SJSA1 (cell line): ENCODE measurements at regions not wholly inside any gene's neighbourhood (a gene's known extent, or its start where the extent isn't known, plus 50 kb on each side); places are given as distances from the start of the nearest gene placed in this dataset.
"Not testable (repeated sequence)": the region's sequence is repeated elsewhere in the genome, so short reads cannot be mapped to it uniquely, and the experiment has no call there.

Experiments
- DNase-seq, 2 experiments: peaks; one replicate each; pipeline ENCODE4 v3.0.0-alpha.2; 2015 to 2020; ENCODE audit warnings: low spot score in 2 of 2, low read depth in 1 of 2
- H3K27ac ChIP-seq: fragments of 250-450 bp; sonication (Bioruptor Pico); 2 replicates; pipeline ENCODE4 v1.5.1; 2020; ENCODE audit warnings: mild to moderate bottlenecking, moderate library complexity
- H3K27me3 ChIP-seq: fragments of 250-450 bp; sonication (Bioruptor Pico); replicated peaks from 2 replicates; pipeline ENCODE4 v1.5.1; 2020; ENCODE audit warnings: mild to moderate bottlenecking, moderate library complexity
- H3K36me3 ChIP-seq: fragments of 250-450 bp; sonication (Bioruptor Pico); 2 replicates; pipeline ENCODE4 v1.5.1; 2020; ENCODE audit warnings: mild to moderate bottlenecking
- H3K4me1 ChIP-seq: fragments of 250-450 bp; sonication (Bioruptor Pico); replicated peaks from 2 replicates; pipeline ENCODE4 v1.6.1; 2021; ENCODE audit warnings: mild to moderate bottlenecking
- H3K4me3 ChIP-seq: fragments of 250-450 bp; sonication (Bioruptor Pico); 2 replicates; pipeline ENCODE4 v1.5.1; 2020; ENCODE audit warnings: mild to moderate bottlenecking
- H3K9me3 ChIP-seq: fragments of 250-450 bp; sonication (Bioruptor Pico); replicated peaks from 2 replicates; pipeline ENCODE4 v1.5.1; 2020; ENCODE audit warnings: mild to moderate bottlenecking

GRCh38 chr2:16442971-16443370, 222.7 kb downstream of the CYRIA start:
- Histone ChIP-seq H3K4me3 (no peak overlapping the region), H3K27ac (no peak overlapping the region), H3K36me3 (no peaks in the 10 kb centered on the region), H3K27me3 (no peaks in the 10 kb centered on the region), H3K4me1 (no peaks in the 10 kb centered on the region), H3K9me3 (no peaks in the 10 kb centered on the region)
- no peak for DNase-seq

GRCh38 chr2:16441431-16441830, 224.2 kb downstream of the CYRIA start:
- Histone ChIP-seq H3K4me3 (no peak overlapping the region), H3K36me3 (no peaks in the 10 kb centered on the region), H3K27ac (no peak overlapping the region), H3K9me3 (no peaks in the 10 kb centered on the region), H3K4me1 (no peaks in the 10 kb centered on the region), H3K27me3 (no peaks in the 10 kb centered on the region)
- DNase-seq: no peak

GRCh38 chr2:16440898-16441297, 224.7 kb downstream of the CYRIA start:
- no peak overlapping the region for H3K4me3 ChIP-seq
- no peaks in the 10 kb centered on the region for H3K36me3 ChIP-seq
- DNase-seq: no peak
- H3K27ac ChIP-seq: no peak overlapping the region
- no peaks in the 10 kb centered on the region for H3K27me3 ChIP-seq
- no peaks in the 10 kb centered on the region for H3K4me1 ChIP-seq
- no peaks in the 10 kb centered on the region for H3K9me3 ChIP-seq

- Histone ChIP-seq H3K27me3 (no peaks in the 10 kb centered on the region), H3K9me3 (no peaks in the 10 kb centered on the region), H3K36me3 (no peaks in the 10 kb centered on the region), H3K4me3 (no peak overlapping the region), H3K4me1 (no peaks in the 10 kb centered on the region), H3K27ac (no peak overlapping the region)
- DNase-seq: no peak
These were observed 226.9 kb downstream of the CYRIA start for GRCh38 chr2:16438613-16439321.

- Histone ChIP-seq H3K36me3 (no peaks in the 10 kb centered on the region), H3K27me3 (no peaks in the 10 kb centered on the region), H3K4me3 (no peak overlapping the region), H3K27ac (no peak overlapping the region), H3K4me1 (no peaks in the 10 kb centered on the region), H3K9me3 (no peaks in the 10 kb centered on the region)
- DNase-seq: no peak
These were observed 228.4 kb downstream of the CYRIA start for GRCh38 chr2:16437189-16437588.

GRCh38 chr2:16434393-16434792, 231.2 kb downstream of the CYRIA start:
- Histone ChIP-seq H3K4me3 (no peak overlapping the region), H3K4me1 (no peaks in the 10 kb centered on the region), H3K9me3 (peaks cover 3% of the 10 kb centered on the region; the same call in 1 of the 2 replicates), H3K27ac (no peak overlapping the region), H3K27me3 (no peaks in the 10 kb centered on the region), H3K36me3 (no peaks in the 10 kb centered on the region)
- no peak for DNase-seq

GRCh38 chr2:16430846-16431245, 234.8 kb downstream of the CYRIA start:
- Histone ChIP-seq H3K27ac (no peak overlapping the region), H3K27me3 (no peaks in the 10 kb centered on the region), H3K4me1 (no peaks in the 10 kb centered on the region), H3K4me3 (no peak overlapping the region), H3K9me3 (peaks cover 3% of the 10 kb centered on the region; the same call in 1 of the 2 replicates), H3K36me3 (no peaks in the 10 kb centered on the region)
- DNase-seq: no peak

GRCh38 chr2:16429431-16430145, 236.0 kb downstream of the CYRIA start:
- H3K9me3 ChIP-seq: peaks cover 3% of the 10 kb centered on the region; the same call in 1 of the 2 replicates
- H3K27me3 ChIP-seq: no peaks in the 10 kb centered on the region
- DNase-seq: no peak
- no peak overlapping the region for H3K4me3 ChIP-seq
- H3K27ac ChIP-seq: no peak overlapping the region
- H3K4me1 ChIP-seq: no peaks in the 10 kb centered on the region
- no peaks in the 10 kb centered on the region for H3K36me3 ChIP-seq

GRCh38 chr2:16429002-16429401, 236.6 kb downstream of the CYRIA start:
- no peak for DNase-seq
- H3K4me1 ChIP-seq: no peaks in the 10 kb centered on the region
- H3K9me3 ChIP-seq: peaks cover 3% of the 10 kb centered on the region; the same call in 1 of the 2 replicates
- H3K36me3 ChIP-seq: no peaks in the 10 kb centered on the region
- no peak overlapping the region for H3K4me3 ChIP-seq
- H3K27ac ChIP-seq: no peak overlapping the region
- no peaks in the 10 kb centered on the region for H3K27me3 ChIP-seq

- Histone ChIP-seq H3K4me1 (no peaks in the 10 kb centered on the region), H3K36me3 (no peaks in the 10 kb centered on the region), H3K27ac (no peak overlapping the region), H3K4me3 (no peak overlapping the region), H3K27me3 (no peaks in the 10 kb centered on the region), H3K9me3 (peaks cover 3% of the 10 kb centered on the region; the same call in 1 of the 2 replicates)
- DNase-seq: no peak
These were observed 239.9 kb downstream of the CYRIA start for GRCh38 chr2:16425462-16426336.

- H3K9me3 ChIP-seq: no peaks in the 10 kb centered on the region
- DNase-seq: no peak
- no peaks in the 10 kb centered on the region for H3K27me3 ChIP-seq
- no peaks in the 10 kb centered on the region for H3K4me1 ChIP-seq
- no peak overlapping the region for H3K27ac ChIP-seq
- no peaks in the 10 kb centered on the region for H3K36me3 ChIP-seq
- H3K4me3 ChIP-seq: no peak overlapping the region
These were observed 245.2 kb downstream of the CYRIA start for GRCh38 chr2:16420421-16420820.

- no peak for DNase-seq
These were observed 247.9 kb downstream of the CYRIA start for GRCh38 chr2:16417726-16418125.

GRCh38 chr2:16416651-16417050, 249.0 kb downstream of the CYRIA start:
- H3K27ac ChIP-seq: no peak overlapping the region
- no peak overlapping the region for H3K4me3 ChIP-seq
- no peaks in the 10 kb centered on the region for H3K9me3 ChIP-seq
- H3K36me3 ChIP-seq: no peaks in the 10 kb centered on the region
- no peaks in the 10 kb centered on the region for H3K4me1 ChIP-seq
- no peaks in the 10 kb centered on the region for H3K27me3 ChIP-seq
- no peak for DNase-seq

More at GRCh38 chr2:16417726-16418125, 247.9 kb downstream of the CYRIA start:
- Histone ChIP-seq H3K4me3 (no peak overlapping the region), H3K27ac (no peak overlapping the region), H3K36me3 (no peaks in the 10 kb centered on the region), H3K4me1 (no peaks in the 10 kb centered on the region), H3K27me3 (no peaks in the 10 kb centered on the region), H3K9me3 (no peaks in the 10 kb centered on the region)

- DNase-seq, H3K36me3 ChIP-seq, H3K4me1 ChIP-seq, H3K9me3 ChIP-seq, H3K27me3 ChIP-seq, H3K27ac ChIP-seq, H3K4me3 ChIP-seq: not testable (repeated sequence)
These were observed 249.8 kb downstream of the CYRIA start for GRCh38 chr2:16415861-16416260.
